ENCODE measurements at regions not wholly inside any gene's neighbourhood (a gene's known extent, or its start where the extent isn't known, plus 50 kb on each side); places are given as distances from the start of the nearest gene placed in this dataset.

GRCh38 chr5:24364711-24365110, 280.1 kb downstream of the CDH10 start:
- Histone ChIP-seq H4K20me1 (ENCODE audit: insufficient read depth, low read length) (no peaks in the 10 kb centered on the region), H3K9me2 (ENCODE audit: insufficient read depth, low read length) (no peaks in the 10 kb centered on the region), H3K4me3 (ENCODE audit: low read depth, low read length, poor library complexity, severe bottlenecking) (no peak overlapping the region), H3K79me2 (ENCODE audit: insufficient read depth, low read depth, low read length) (no peaks in the 10 kb centered on the region), H3K36me3 (ENCODE audit: insufficient read depth, low read length) (no peaks in the 10 kb centered on the region), H2AFZ (ENCODE audit: low read length) (no peak overlapping the region), H3K4me1 (ENCODE audit: insufficient read depth, low read length, poor library complexity, severe bottlenecking) (peaks cover 12% of the 10 kb centered on the region), H3K4me2 (ENCODE audit: low read length) (no peak overlapping the region), H3K27ac (ENCODE audit: low read depth, low read length, poor library complexity, severe bottlenecking) (no peak overlapping the region), H3K9me3 (ENCODE audit: low read length) (peaks cover 7% of the 10 kb centered on the region; the same call in 1 of the 2 replicates)
- DNase-seq (ENCODE audit: low spot score) = no peak
- BruUV-seq (replicated peaks) = no TSS peak
- ChIA-PET POLR2A (no interaction called here), CTCF (ENCODE audit: unreplicated experiment) (no interaction called here)
- intact Hi-C loops (cut with micrococcal nuclease; ENCODE audit: unreplicated experiment) = no loop called here
- no peak for TF ChIP-seq EZH2phosphoT487 (IDR thresholded peaks at IDR 0.05; ENCODE audit: borderline replicate concordance, low read depth, low read length)
- TF ChIP-seq CTCF (conservative IDR thresholded peaks at IDR 0.05; ENCODE audit: low read length) = no peak

GRCh38 chr5:24365406-24365805, 279.4 kb downstream of the CDH10 start:
- intact Hi-C loops (cut with micrococcal nuclease; ENCODE audit: unreplicated experiment) = no loop called here
- Histone ChIP-seq H2AFZ (ENCODE audit: low read length) (no peak overlapping the region), H3K9me2 (ENCODE audit: insufficient read depth, low read length) (no peaks in the 10 kb centered on the region), H3K36me3 (ENCODE audit: insufficient read depth, low read length) (no peaks in the 10 kb centered on the region), H4K20me1 (ENCODE audit: insufficient read depth, low read length) (no peaks in the 10 kb centered on the region), H3K4me3 (ENCODE audit: low read depth, low read length, poor library complexity, severe bottlenecking) (no peak overlapping the region), H3K4me2 (ENCODE audit: low read length) (no peak overlapping the region), H3K27ac (ENCODE audit: low read depth, low read length, poor library complexity, severe bottlenecking) (no peak overlapping the region), H3K4me1 (ENCODE audit: insufficient read depth, low read length, poor library complexity, severe bottlenecking) (peaks cover 12% of the 10 kb centered on the region), H3K9me3 (ENCODE audit: low read length) (peaks cover 7% of the 10 kb centered on the region; the same call in 1 of the 2 replicates), H3K79me2 (ENCODE audit: insufficient read depth, low read depth, low read length) (no peaks in the 10 kb centered on the region)
- BruUV-seq (replicated peaks) = no TSS peak
- ChIA-PET POLR2A (no interaction called here), CTCF (ENCODE audit: unreplicated experiment) (no interaction called here)
- TF ChIP-seq EZH2phosphoT487 (IDR thresholded peaks at IDR 0.05; ENCODE audit: borderline replicate concordance, low read depth, low read length) = no peak
- TF ChIP-seq CTCF (conservative IDR thresholded peaks at IDR 0.05; ENCODE audit: low read length) = no peak
- DNase-seq (ENCODE audit: low spot score) = no peak

GRCh38 chr5:24367216-24367615, 277.6 kb downstream of the CDH10 start:
- ChIA-PET POLR2A (no interaction called here), CTCF (ENCODE audit: unreplicated experiment) (no interaction called here)
- Histone ChIP-seq H3K36me3 (ENCODE audit: insufficient read depth, low read length) (no peaks in the 10 kb centered on the region), H3K4me3 (ENCODE audit: low read depth, low read length, poor library complexity, severe bottlenecking) (no peak overlapping the region), H4K20me1 (ENCODE audit: insufficient read depth, low read length) (no peaks in the 10 kb centered on the region), H3K4me2 (ENCODE audit: low read length) (no peak overlapping the region), H3K4me1 (ENCODE audit: insufficient read depth, low read length, poor library complexity, severe bottlenecking) (peaks cover 12% of the 10 kb centered on the region), H3K27ac (ENCODE audit: low read depth, low read length, poor library complexity, severe bottlenecking) (no peak overlapping the region), H3K9me3 (ENCODE audit: low read length) (peaks cover 2% of the 10 kb centered on the region; the same call in 1 of the 2 replicates), H3K79me2 (ENCODE audit: insufficient read depth, low read depth, low read length) (no peaks in the 10 kb centered on the region), H2AFZ (ENCODE audit: low read length) (no peak overlapping the region; the same call in 1 of the 2 replicates), H3K9me2 (ENCODE audit: insufficient read depth, low read length) (no peaks in the 10 kb centered on the region)
- intact Hi-C loops (cut with micrococcal nuclease; ENCODE audit: unreplicated experiment) = no loop called here
- no TSS peak for BruUV-seq (replicated peaks)
- no peak for DNase-seq (ENCODE audit: low spot score)
- no peak for TF ChIP-seq CTCF (conservative IDR thresholded peaks at IDR 0.05; ENCODE audit: low read length)
- TF ChIP-seq EZH2phosphoT487 (IDR thresholded peaks at IDR 0.05; ENCODE audit: borderline replicate concordance, low read depth, low read length) = no peak

Data from OCI-LY7 (cell line).